Panc1 (cell line): ENCODE measurements at regions not wholly inside any gene's neighbourhood (a gene's known extent, or its start where the extent isn't known, plus 50 kb on each side); places are given as distances from the start of the nearest gene placed in this dataset.

Experiments used
- ATAC-seq: fragments of 200-7000 bp; cut with Tn5 transposase; 2 replicates; pipeline ENCODE4 v1.9.1; 2020; ENCODE audit warnings: mild to moderate bottlenecking, moderate library complexity
- BruUV-seq: library from RNA; stranded (reverse); fragments of 400-500 nt; replicated peaks from 2 replicates; lab custom pipeline; 2021; lab: Mats Ljungman, UMichigan
- CTCF ChIA-PET: fragments of 300-600 bp; sonication (Branson Sonifier 250); formaldehyde crosslinking; loops from one replicate; lab custom pipeline; 2022; ENCODE audit warnings: antibody characterized with exemption; lab: Charles Lee
- POLR2A ChIA-PET: fragments of 300-600 bp; sonication (Branson Sonifier 250); formaldehyde crosslinking; loops from one replicate; lab custom pipeline; 2022; ENCODE audit warnings: antibody characterized with exemption; lab: Charles Lee
- DNase-seq: peaks from one replicate; pipeline ENCODE4 v3.0.0-alpha.2; 2010; ENCODE audit warnings: low read depth, low spot score
- H3K27ac ChIP-seq: 2 replicates; pipeline ENCODE4 v1.5.1; 2011; ENCODE audit warnings: mild to moderate bottlenecking, low read length, inconsistent platforms
- H3K27me3 ChIP-seq: fragments of 200-500 bp; sonication (Bioruptor generic); 2 replicates; pipeline ENCODE4 v1.6.0; 2014; ENCODE audit warnings: low read length, inconsistent platforms; ENCODE audit not compliant: control insufficient read depth, insufficient read depth
- H3K36me3 ChIP-seq: fragments of 200-500 bp; sonication (Bioruptor generic); 2 replicates; pipeline ENCODE4 v1.5.1; 2014; ENCODE audit warnings: inconsistent platforms, mild to moderate bottlenecking, low read length, moderate library complexity; ENCODE audit not compliant: control insufficient read depth, insufficient read depth
- H3K4me1 ChIP-seq: 2 replicates; pipeline ENCODE4 v1.5.1; 2011; ENCODE audit warnings: inconsistent platforms, mild to moderate bottlenecking, low read length, moderate library complexity; ENCODE audit not compliant: control insufficient read depth, insufficient read depth
- H3K4me3 ChIP-seq, 2 experiments: 2 replicates each; pipeline ENCODE4 v1.5.1; 2011 to 2012; ENCODE audit warnings: low read depth in 2 of 2, low read length in 2 of 2, mild to moderate bottlenecking in 2 of 2, inconsistent platforms in 1 of 2, moderate library complexity in 1 of 2
- H3K9me3 ChIP-seq: fragments of 200-500 bp; sonication (Bioruptor generic); 2 replicates; pipeline ENCODE4 v1.5.1; 2014; ENCODE audit warnings: low read depth, mild to moderate bottlenecking, inconsistent platforms, low read length, moderate library complexity; ENCODE audit not compliant: control insufficient read depth, insufficient read depth
- CTCF ChIP-seq: fragments of 450-650 bp; IDR thresholded peaks from 2 replicates; pipeline ENCODE4 v1.5.1; 2017; ENCODE audit warnings: mild to moderate bottlenecking
- POLR2AphosphoS5 ChIP-seq: IDR thresholded peaks from 2 replicates; pipeline ENCODE4 v1.6.1; 2012; ENCODE audit warnings: mild to moderate bottlenecking, low read depth, low read length, moderate library complexity
- REST ChIP-seq, 2 experiments: IDR thresholded peaks; 2 replicates each; pipeline ENCODE4 v1.6.1; 2011 to 2012; ENCODE audit warnings: low read depth in 2 of 2, control low read depth in 1 of 2, low read length in 1 of 2, mild to moderate bottlenecking in 1 of 2, moderate library complexity in 1 of 2; ENCODE audit not compliant: insufficient read depth in 1 of 2
- SIN3A ChIP-seq: IDR thresholded peaks from 2 replicates; pipeline ENCODE4 v1.6.1; 2012; ENCODE audit warnings: low read depth, mild to moderate bottlenecking, low read length, moderate library complexity, borderline replicate concordance; ENCODE audit not compliant: insufficient read depth
- TCF7L2 ChIP-seq: IDR thresholded peaks from 2 replicates; pipeline ENCODE4 v1.6.1; 2011; ENCODE audit warnings: mild to moderate bottlenecking, low read depth, low read length, inconsistent platforms
- in situ Hi-C: cut with HindIII; loops from 2 replicates; pipeline ENCODE4 v1.10.0; 2016; ENCODE audit warnings: low sequenced_read_pairs, low pct_unique_long_range_greater_than_20kb
- intact Hi-C: fragments of 100-400 bp; cut with micrococcal nuclease; formaldehyde crosslinking; loops from one replicate; pipeline ENCODE4 v1.10.0; 2022; ENCODE audit not compliant: unreplicated experiment

GRCh38 chr2:3102081-3102921 lies 275.3 kb downstream of the EIPR1 start:
- H3K36me3 ChIP-seq: no peaks in the 10 kb centered on the region
- H3K9me3 ChIP-seq: no peaks in the 10 kb centered on the region
- TF ChIP-seq POLR2AphosphoS5 (no peak), SIN3A (no peak), CTCF (no peak), TCF7L2 (no peak), REST (IDR thresholded peaks at IDR 0.05; ENCODE audit: insufficient read depth in 1 of 2, low read depth in 2 of 2, low read length in 1 of 2) (no peak)
- H3K27ac ChIP-seq: no peak overlapping the region
- ATAC-seq: no peak
- no peak for DNase-seq
- H3K27me3 ChIP-seq: peaks cover under 1% of the 10 kb centered on the region; the same call in 1 of the 2 replicates
- intact Hi-C loops: no loop called here
- in situ Hi-C loops: no loop called here
- CTCF ChIA-PET: no interaction called here
- H3K4me3 ChIP-seq: no peak overlapping the region
- POLR2A ChIA-PET: no interaction called here
- no TSS peak for BruUV-seq
- H3K4me1 ChIP-seq: peaks cover 4% of the 10 kb centered on the region; the same call in 1 of the 2 replicates

GRCh38 chr2:3101016-3101942 lies 276.3 kb downstream of the EIPR1 start:
- POLR2A ChIA-PET: no interaction called here
- ATAC-seq: no peak
- no peaks in the 10 kb centered on the region for H3K9me3 ChIP-seq
- no peak overlapping the region for H3K27ac ChIP-seq
- DNase-seq: no peak
- BruUV-seq: no TSS peak
- CTCF ChIA-PET: no interaction called here
- H3K4me3 ChIP-seq: no peak overlapping the region
- no peak for TF ChIP-seq REST (IDR thresholded peaks at IDR 0.05; ENCODE audit: insufficient read depth in 1 of 2, low read depth in 2 of 2, low read length in 1 of 2)
- H3K36me3 ChIP-seq: no peaks in the 10 kb centered on the region
- intact Hi-C loops: no loop called here
- in situ Hi-C loops: no loop called here
- H3K27me3 ChIP-seq: peaks cover 5% of the 10 kb centered on the region
- H3K4me1 ChIP-seq: peaks cover 4% of the 10 kb centered on the region; the same call in 1 of the 2 replicates
